ENCODE measurements at regions not wholly inside any gene's neighbourhood (a gene's known extent, or its start where the extent isn't known, plus 50 kb on each side); places are given as distances from the start of the nearest gene placed in this dataset.

DNA sequence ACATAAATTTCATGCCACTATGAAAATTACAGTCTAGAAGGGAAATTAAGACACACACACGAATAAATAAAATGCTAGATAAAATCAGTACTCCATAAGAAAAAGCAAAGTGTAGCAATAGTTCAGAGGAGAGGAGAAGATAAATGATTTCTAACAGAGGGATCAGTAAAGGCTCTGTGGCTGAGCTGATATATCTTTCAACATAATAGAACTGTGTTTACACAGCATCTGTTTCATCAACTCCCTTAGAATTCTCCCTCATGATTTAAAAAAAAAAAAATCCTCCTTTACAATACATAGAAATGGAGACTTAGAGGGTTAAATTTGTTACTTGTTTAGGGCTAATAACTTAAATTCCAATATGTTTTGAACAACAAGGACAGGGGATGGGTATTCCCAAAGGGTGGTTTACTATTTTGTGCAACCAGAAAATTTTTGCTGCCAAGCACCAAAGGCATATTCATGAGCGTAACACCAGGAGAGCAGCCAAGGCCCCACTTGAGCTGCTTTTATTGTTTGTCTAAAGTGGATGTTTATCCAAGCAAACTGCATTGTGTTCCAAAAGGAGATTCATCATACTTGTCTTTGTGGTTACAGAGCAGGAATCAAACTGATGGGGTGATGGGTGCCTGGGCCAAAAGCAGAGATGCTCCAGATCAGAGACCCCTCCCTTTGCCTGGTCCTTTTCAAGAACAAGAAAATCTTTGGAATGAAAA, 162.7 kb downstream of the BMP4 start:
- no peak for DNase-seq

DNA sequence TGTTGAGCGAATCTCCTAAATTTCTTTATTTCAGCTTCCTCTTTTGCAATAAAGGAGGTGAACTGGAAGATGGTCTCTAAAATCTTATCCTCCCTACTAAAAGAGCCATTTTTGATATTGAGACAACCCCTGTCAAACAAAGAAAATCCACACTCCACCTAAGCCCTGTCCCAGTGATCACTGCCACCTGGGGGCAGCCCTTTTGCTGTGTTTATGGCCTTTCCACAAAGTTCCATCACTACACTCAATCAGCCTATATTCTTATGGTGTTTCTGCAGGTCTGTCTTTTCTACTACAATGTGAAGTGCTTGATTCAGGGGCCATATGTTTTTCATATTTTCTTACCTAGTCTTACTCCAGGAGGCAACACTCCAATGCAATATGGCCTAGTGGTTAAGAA, 163.7 kb downstream of the BMP4 start:
- DNase-seq: no peak

DNA sequence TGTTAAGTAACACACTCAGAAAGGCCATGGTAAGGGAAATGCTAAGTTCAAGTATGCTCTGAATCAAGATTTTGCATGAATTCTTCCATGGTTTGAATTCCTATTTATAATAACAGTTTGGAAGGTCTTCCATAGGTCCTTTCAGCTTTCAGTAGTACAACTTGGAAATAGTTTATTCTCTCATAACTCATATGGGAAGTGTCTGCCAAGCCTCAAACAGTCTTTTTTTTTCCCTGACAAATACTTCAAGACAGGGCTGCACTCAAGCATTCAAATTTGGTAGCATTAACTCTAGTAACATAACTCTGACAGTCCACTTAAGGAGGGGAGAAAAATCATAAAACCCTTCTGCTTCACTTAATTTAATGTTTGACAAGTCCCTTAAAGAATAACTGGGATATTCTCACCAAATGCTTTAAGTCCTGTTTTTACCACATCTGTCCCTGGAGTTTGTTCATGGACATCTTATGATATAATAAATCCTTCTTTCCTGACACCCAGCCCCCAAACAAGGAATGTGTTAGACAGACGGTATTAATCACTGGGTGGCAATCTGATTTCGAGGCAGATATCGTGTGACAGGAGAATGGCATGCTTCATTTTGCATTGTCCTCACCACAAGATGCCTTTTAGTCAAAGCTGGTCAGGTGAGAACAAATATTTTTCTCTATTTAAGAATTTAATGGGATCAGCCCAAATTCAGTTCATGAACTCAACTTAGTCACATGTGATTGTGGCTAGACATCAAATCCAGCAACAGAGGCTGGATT, 165.7 kb downstream of the BMP4 start:
- no peak for DNase-seq

DNA sequence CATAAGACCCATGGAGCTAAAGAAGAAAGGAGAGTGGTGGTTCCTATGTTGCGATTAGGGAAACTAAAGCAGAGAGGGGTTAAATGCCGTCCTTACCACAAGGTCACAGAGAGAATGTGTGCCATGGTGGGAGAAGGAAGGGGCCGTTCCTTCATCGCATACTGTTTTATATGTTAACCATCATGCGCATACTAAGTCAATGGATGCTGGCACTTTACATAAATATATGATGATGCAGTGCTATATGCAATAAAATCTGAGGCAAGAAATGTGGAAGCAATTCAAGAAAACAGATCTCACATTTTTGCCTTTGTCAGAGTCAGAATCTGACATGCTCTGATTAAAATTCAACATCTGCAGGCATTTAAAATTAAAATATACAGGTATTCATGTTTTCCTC, 168.1 kb downstream of the BMP4 start:
- DNase-seq: no peak

DNA sequence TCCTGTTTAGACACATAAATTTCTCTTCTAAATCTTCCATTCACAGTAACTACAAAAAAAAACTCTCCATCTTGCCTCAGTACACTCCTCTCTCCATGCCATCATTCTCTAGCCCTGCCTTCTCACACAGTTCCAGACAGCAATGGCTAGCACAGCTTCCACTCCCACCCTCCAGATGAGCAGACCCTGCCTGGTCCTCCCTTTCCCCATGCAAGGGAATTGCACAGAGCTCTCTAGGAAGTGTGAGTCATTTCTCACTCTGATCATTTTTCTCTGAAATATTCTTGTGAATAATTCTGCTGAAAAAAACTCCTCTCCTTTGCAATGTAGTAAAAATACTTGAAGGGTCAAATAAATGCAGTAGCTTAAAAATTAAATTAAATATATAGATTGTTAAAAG, 170.6 kb downstream of the BMP4 start:
- no peak for DNase-seq

DNA sequence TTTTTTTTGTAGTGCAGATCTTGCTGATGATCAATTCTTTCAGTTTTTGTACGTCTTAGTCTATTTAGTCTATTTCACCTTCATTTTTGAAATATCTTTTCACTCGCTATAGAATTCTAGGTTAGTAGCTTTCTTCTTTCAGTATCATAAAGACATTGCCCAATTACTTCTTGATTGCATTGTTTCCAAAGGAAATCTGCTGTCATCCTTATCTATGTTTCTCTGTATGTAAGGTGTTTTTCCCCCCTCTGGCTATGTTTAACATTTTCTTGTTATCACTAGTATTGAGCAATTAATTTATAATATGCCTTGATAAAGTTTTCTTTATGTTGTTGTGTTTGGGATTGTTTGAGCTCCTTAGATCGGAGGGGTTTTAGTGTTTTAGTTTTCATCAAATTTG, 171.9 kb downstream of the BMP4 start:
- no peak for DNase-seq

DNA sequence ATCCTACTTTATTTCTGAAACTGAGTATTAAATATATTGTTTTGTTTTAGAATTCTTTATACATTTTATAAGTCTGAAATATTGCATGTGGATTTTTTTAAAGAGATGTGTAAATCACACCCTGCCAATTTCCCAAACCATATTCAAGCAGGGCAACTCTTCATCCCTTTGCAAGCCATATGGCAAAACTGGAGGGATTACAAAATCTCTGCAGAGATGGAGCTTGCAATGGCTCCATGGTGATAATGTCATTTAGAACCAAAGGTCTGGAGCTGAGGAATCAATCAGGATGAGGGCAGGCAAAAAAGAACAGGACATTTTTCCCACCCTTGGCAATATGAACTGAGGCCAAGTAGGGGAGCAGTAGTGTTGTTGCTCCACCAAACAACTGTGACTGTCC, 173.4 kb downstream of the BMP4 start:
- no peak for DNase-seq

DNA sequence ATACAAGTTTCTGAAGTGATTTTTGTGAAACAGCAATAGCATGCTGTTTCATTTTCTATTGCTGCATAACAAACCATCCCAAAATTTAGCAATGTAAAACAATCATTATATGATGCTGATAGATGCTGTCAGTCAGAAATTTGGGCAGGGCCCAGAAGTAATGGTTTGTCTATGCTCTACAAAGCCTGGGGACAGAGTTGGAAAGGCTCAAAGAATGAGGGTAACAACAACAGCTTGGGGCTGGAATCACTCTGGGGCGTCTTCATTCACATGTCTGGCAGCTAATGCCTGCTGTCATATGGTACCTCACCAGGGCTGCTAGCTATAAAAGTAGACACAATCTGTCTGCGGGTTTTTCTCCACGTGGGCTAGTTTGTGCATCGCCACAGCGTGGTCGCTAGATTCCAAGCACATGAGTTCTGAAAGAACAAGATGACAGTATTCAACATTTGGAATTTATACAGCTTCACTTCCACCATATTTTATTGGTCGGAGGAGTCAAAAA, 176.5 kb downstream of the BMP4 start:
- no peak for DNase-seq

DNA sequence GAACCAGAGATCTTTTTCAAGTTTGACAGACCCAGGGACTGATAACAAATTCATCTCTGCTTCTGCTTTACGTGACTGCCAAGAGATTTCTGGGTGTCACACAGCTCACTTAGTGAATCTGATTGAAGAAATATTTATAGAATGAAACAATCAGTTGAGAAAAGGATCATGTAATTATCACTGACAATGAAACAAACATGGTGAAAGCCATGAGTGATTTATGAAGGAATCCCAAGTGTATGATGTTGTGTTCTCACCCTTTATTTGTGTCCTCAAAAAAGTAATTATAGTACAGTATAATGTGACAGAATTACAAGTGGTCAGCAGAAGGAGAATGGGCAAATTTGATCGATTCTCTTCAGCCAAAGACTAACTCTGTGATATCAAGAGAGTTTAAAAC, 177.3 kb downstream of the BMP4 start:
- no peak for DNase-seq

DNA sequence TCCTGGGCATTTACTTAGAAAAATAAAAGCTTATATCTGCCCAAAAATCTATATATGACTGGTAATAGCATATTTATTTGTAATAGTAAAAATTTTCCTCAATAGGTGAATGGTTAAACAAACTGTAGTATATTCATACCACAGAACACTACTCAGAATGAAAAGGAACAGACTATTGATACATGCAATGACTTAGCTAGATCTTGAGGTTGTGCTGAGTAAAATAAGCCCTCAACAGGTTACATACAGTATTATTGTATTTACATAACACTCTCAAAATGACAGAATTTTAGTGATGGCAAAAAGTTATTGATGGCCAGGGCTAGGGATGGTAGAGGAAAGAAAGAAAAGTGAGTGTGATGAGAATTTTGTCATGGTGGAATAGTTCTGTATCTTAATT, 178.4 kb downstream of the BMP4 start:
- no peak for DNase-seq

DNA sequence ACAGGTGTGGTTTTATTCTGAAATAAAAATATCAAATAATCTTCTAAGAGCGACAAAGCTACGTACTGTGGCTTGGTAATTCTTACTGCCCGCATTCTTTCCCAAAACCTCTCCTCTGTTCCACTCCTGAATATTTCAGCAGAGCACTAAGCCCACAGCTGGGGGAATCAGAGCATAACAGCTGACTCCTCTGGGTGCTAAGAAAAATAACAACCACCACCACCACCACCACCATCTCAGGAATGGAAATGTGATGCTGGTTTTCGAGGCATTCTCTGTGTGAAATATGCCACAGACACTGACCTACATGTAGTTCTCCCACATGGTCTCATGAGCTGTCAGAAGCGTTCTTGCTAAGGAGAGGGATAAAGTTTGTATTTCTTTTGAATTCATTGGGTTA, 183.7 kb downstream of the BMP4 start:
- DNase-seq: no peak

DNA sequence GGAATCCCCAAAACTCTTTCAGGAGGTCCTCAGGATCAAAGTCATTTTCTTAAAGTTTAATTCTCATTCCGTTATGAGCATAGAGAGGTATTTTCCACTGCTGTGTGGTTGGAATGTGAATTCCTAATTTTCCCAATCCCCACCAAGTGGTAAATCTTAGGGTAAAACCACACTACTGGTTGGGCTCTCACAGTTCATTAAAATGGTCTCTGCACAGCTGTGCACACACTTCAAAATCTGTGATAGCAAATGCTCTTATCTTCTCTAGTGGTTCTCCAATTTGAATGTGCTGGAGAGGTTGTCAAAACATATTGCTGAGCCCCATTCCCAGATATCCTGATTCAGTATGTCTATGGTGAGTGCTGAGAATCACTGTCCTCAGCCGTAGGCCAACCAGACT, 189.1 kb downstream of the BMP4 start:
- DNase-seq: no peak

DNA sequence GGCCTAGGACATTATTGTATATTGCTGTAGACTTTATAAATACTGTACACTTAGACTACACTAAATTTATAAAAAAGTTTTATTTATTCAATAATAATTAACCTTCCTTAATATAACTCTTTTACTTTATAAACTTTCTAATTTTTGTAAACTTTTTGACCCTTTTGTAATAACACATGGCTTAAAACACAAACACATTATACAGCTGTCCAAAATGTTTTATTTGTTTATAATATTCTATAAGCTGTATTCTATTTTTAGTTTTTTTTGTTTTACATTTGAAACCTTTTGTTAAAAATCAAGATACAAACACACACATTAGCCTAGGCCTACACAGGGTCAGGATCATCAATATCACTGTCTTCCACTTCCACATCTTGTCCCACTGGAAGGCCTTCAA, 190.0 kb downstream of the BMP4 start:
- no peak for DNase-seq

DNA sequence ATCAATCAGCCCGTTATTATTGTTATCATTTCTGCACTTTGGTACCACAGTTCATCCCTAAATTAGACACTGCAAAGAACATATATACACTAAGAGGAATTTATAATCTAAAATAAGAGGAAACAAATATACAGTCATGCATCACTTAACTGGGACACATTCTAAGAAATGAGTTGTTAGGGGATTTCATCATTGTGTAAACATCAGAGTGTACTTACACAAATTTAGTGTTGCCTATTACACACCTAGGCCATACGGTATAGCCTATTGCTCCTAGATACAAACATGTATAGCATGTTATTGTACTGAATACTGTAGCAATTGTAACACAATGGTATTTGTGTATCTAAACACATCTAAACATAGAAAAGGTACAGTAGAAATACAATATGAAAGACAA, 190.5 kb downstream of the BMP4 start:
- DNase-seq: no peak

DNA sequence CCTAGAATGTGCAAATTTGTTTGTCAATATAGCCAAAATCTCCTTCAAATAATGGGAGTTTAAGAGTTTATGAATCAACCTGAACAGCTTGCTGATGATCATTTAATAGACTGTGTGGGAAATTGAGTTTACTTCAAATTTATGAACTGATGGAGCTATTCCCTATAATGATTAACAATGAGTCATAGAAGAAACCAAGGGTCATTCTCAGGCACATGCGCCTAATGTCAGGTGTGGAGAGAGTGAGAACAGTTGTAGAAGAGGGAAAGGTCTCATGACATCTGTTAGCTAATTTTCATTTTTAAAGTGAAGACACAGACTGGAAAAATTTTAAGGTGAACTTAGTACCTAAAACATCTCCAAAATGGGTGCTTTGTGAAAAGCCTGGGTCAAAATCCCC, 191.8 kb downstream of the BMP4 start:
- DNase-seq: no peak

DNA sequence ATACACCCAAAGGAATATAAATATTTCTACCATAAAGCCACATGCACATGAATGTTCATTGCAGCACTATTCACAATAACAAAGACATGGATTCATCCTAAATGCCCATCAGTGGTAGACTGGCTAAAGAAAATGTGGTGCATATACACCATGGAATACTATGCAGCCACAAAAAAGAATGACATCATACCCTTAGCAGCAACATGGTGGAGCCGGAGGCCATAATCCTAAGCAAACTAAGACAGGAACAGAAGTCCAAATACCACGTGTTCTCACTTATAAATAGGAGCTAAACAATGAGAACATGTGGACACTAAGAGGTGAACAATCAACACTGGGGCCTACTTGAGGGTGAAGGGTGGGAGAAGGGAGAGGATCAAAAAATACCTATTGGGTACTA, 198.5 kb downstream of the BMP4 start:
- no peak for DNase-seq

DNA sequence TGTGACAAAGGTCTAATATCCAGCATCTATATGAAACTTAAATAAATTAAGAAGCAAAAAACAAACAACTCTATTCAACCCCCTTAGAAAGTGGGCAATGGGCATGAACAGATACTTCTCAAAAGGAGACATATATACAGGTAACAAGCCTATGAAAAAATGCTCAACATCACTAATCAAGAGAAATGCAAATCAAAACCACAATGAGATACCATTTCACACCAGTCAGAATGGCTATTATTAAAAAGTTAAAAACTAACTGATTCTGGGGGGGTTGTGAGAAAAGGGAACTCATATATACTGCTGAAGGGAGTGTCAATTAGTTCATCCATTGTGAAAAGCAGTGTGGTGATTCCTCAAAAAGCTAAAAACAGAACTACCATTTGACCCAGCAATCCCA, 198.9 kb downstream of the BMP4 start:
- no peak for DNase-seq

DNA sequence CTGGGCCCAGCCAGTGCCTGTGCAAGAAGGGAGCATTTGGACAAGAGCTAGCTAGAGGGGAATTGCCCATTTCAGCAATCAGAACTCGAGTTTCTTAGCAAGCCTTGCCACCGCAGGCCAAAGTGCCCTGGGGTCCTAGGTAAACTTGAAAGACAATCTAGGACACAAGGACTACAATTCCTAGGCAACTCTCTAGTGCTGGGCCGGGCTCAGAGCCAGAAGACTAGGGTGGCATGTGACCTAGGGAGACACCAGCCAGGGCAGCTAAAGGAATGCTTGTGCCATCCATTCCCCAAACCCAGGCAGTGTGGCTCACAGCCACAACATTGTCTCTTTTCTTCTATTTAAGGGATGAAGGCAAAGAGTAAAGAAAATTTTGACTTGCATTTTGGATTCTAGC, 205.0 kb downstream of the BMP4 start:
- no peak for DNase-seq

DNA sequence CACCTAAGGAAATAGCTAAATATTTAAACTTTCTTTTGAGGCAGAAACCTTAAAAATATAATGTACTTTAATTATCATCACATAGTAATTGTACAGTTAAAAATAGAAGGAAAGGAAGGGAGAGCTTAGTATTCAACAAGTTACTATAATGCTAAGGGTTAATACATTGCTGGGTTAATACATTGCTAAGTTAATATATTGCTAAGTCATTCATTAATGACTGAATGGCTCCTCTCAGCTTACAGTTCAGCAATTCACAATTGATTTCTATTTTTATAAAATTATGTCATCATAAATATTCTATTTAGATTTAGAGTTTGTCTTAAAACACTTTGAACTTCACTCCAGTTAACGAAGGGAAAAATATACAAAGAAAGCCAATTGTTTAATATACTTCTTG, 207.9 kb downstream of the BMP4 start:
- DNase-seq: no peak

DNA sequence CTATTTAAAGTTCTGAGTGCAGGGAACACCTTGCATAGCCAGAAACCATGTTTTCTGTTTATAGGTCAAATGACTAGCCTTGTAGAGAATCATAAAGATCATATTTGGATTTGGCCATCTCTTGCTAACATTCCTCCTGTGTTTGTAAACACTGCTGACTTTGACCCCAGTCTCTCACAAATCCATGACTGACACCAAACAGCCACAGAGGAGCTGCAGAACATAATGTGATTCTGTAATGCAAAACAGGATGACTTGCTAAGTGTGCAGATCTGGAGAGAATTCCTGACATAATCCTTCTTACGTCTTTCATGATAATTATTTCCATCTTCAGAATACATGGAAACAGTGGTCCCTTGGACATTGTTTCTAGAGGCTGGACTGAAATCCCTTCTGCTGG, 211.8 kb downstream of the BMP4 start:
- no peak for DNase-seq

DNA sequence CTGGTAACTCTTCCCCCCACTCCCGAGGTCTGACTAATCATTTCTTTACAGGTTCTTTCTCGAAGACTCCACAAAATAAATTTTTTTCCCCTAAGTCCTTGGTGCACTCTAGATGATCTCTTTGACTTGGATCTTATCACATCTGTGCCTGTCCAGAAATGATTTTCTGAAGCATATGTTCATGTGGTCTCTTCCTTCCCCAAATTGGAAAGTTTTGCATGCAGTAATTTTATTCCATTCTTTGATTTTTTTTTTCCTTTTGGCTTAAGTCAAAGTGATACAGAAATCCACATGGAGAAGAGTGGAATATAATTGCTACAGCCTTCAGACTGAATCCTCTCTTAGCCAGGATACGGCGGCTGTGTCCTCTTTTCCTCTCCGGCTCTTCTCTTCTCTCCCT, 213.3 kb downstream of the BMP4 start:
- DNase-seq: no peak

DNA sequence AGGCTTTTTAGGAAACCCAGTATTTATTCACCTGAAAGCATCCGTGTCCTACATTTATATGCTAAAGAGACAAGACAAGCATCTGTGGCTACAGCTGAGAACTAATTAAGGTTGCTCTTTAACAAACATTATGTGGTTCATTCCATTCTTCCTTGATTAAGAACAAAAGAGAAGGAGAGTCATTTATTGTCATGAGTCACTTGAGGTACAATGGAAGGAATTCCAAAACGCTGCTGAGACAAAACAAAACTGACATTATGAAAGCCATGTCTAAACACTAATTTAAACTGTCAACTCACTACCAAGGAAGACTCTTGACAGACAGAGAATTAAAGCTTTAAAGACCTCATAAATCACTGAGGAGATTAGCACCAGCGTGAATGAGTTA, 214.4 kb downstream of the BMP4 start:
- no peak for DNase-seq

DNA sequence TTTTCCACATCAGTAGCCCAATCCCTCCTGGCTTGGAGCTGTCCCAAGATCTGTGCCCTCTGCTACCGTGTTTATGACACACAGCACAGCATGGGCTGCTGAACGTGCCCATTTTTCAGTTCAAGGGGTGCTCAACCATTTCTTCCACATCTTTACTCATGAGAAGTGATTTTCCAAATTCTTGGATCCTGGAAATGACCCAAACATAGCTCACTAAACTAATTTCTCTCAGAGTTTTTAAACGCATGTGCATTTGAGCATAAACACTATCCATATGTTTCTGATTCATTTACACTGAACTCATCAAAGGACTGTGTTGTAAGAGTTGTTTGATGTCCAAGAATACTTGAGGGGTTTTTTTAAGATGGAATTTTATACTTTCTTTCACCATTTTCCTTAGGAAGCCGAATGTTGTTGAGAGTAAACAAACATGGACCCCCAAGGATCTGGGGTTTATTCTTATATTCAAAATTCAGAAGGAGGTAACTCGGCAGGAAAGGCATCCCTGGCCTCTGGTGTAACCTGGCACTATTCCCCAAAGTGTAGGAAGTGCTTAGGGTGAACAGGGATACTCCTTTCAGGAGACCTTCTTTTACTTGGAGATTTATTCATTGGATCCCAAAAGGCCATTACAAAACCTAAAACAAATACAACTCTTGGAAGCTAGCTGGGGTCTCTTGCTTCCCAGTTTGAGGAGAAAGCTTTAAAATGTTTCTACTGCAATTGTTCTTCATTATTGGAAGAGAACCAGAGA, 215.0 kb downstream of the BMP4 start:
- no peak for DNase-seq

DNA sequence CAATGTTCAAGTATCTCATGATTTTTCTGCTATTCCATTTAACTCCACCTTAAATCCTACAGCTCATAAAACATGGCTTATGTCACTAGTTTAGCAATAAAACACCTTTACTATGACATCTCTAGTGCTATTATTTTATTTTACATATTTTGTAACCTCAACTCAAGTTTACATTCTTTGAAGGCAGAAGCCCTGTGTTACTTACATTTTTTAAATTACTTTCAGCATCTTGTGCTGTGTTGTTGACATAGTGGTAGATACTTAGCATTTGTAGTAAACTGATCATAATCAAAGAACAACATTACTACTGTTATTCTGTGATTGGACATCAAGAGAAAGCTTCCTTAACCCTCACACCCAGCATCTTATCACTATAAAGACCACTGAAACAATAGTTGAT, 216.1 kb downstream of the BMP4 start:
- DNase-seq: no peak
